B cell (primary cell): ENCODE measurements at regions not wholly inside any gene's neighbourhood (a gene's known extent, or its start where the extent isn't known, plus 50 kb on each side); places are given as distances from the start of the nearest gene placed in this dataset.

Experiments used
- EZH2 ChIP-seq: IDR thresholded peaks from 2 replicates; pipeline ENCODE4 v1.6.1; 2012; ENCODE audit warnings: borderline replicate concordance, low read depth, mild to moderate bottlenecking, moderate library complexity, low read length; ENCODE audit not compliant: insufficient read depth, poor library complexity, severe bottlenecking
- TF ChIP-seq, protein P1 (sequence below): fragments of 200-600 bp; IDR thresholded peaks from one replicate; pipeline ENCODE4 v1.8.0; 2022; ENCODE audit warnings: antibody characterized with exemption, mild to moderate bottlenecking

DNA sequence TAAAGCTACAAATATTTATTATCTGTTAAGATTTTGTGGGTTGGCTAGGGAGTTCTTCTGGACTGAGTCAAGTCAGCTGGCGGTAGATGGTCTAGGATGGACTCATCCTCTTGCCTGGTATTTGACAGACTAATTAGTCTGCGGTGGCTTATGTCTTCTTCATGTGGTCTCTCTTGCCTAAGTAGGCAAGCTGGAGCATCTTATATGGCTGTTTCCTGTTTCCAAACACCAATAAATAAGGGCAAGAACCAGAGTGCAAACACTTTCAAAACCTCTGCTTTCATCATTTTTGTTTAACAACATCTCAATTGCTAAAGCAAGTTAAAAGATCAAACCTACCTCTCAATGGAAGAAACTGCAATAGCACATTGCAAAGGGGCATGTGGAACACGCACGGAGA, 484.8 kb downstream of the PTPRC start:
- TF ChIP-seq, protein P1, sequence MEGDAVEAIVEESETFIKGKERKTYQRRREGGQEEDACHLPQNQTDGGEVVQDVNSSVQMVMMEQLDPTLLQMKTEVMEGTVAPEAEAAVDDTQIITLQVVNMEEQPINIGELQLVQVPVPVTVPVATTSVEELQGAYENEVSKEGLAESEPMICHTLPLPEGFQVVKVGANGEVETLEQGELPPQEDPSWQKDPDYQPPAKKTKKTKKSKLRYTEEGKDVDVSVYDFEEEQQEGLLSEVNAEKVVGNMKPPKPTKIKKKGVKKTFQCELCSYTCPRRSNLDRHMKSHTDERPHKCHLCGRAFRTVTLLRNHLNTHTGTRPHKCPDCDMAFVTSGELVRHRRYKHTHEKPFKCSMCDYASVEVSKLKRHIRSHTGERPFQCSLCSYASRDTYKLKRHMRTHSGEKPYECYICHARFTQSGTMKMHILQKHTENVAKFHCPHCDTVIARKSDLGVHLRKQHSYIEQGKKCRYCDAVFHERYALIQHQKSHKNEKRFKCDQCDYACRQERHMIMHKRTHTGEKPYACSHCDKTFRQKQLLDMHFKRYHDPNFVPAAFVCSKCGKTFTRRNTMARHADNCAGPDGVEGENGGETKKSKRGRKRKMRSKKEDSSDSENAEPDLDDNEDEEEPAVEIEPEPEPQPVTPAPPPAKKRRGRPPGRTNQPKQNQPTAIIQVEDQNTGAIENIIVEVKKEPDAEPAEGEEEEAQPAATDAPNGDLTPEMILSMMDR, result no peak
- TF ChIP-seq EZH2, result no peak
